MM.1S (cell line): ENCODE measurements at regions not wholly inside any gene's neighbourhood (a gene's known extent, or its start where the extent isn't known, plus 50 kb on each side); places are given as distances from the start of the nearest gene placed in this dataset.

Experiments
- CTCF ChIP-seq: fragments of 300-600 bp; sonication (generic); IDR thresholded peaks from 2 replicates; pipeline ENCODE4 v1.5.1; 2016; ENCODE audit warnings: antibody characterized with exemption, low read length, mixed read lengths
- EZH2 ChIP-seq: fragments of 300-600 bp; sonication (generic); optimal IDR thresholded peaks from 2 replicates; pipeline ENCODE3; 2017; ENCODE audit warnings: low read depth, mild to moderate bottlenecking, antibody characterized with exemption, low read length, mixed read lengths

- no peak for TF ChIP-seq CTCF
- TF ChIP-seq EZH2, result no peak
These were observed 79.6 kb downstream of the TEX51 start for GRCh38 chr2:126978333-126978732.
